ENCODE measurements at regions not wholly inside any gene's neighbourhood (a gene's known extent, or its start where the extent isn't known, plus 50 kb on each side); places are given as distances from the start of the nearest gene placed in this dataset.
A peak's percentile ranks its signal among the peaks of the same experiment; 100 is the strongest.
"Not testable (repeated sequence)": the region's sequence is repeated elsewhere in the genome, so short reads cannot be mapped to it uniquely, and the experiment has no call there.

GRCh38 chr5:91493086-91493485 is 110.0 kb upstream of the ARRDC3 start:
- Histone ChIP-seq H2AFZ (ENCODE audit: low read length, unreplicated experiment) (peak overlapping the region; percentile 34), H3K4me1 (ENCODE audit: control insufficient read depth, insufficient read depth, low read length, unreplicated experiment) (peaks cover 8% of the 10 kb centered on the region), H3K4me3 (ENCODE audit: low read depth, low read length) (0 out of 2 replicates have a peak overlapping the region, but pooled peaks have one; percentile 3), H3K79me2 (ENCODE audit: control insufficient read depth, insufficient read depth, low read length, unreplicated experiment) (no peaks in the 10 kb centered on the region), H3K27me3 (ENCODE audit: insufficient read depth, low read length) (no peaks in the 10 kb centered on the region), H3K27ac (ENCODE audit: low read depth, low read length) (no peak overlapping the region), H3K36me3 (ENCODE audit: insufficient read depth, low read length) (no peaks in the 10 kb centered on the region)

DNA sequence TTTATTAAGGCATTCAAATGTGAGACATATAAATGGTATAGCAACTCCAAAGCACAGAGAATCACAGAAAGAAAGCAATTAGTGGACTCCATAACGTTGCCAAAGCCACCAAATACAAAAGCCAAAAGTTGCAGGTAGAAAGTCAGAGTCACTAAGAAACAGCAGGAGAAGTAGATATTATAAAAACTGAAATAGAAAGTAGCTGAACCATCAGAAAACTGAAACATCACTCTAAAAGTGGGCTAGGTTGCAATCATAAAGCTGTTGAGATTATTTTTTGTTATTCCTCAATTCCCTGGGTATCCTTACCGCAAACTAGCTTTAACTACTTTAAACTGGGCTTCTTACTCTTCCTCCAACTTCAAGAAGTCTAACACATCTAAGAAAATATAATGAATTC is 108.1 kb upstream of the ARRDC3 start:
- peaks cover 16% of the 10 kb centered on the region for H3K4me1 ChIP-seq (ENCODE audit: control insufficient read depth, insufficient read depth, low read length, unreplicated experiment)
- H3K4me3 ChIP-seq (ENCODE audit: low read depth, low read length) = no peak overlapping the region
- H3K36me3 ChIP-seq (ENCODE audit: insufficient read depth, low read length) = no peaks in the 10 kb centered on the region
- no peaks in the 10 kb centered on the region for H3K79me2 ChIP-seq (ENCODE audit: control insufficient read depth, insufficient read depth, low read length, unreplicated experiment)
- no peak overlapping the region for H3K27ac ChIP-seq (ENCODE audit: low read depth, low read length)
- H3K27me3 ChIP-seq (ENCODE audit: insufficient read depth, low read length) = no peaks in the 10 kb centered on the region
- H2AFZ ChIP-seq (ENCODE audit: low read length, unreplicated experiment) = no peak overlapping the region

DNA sequence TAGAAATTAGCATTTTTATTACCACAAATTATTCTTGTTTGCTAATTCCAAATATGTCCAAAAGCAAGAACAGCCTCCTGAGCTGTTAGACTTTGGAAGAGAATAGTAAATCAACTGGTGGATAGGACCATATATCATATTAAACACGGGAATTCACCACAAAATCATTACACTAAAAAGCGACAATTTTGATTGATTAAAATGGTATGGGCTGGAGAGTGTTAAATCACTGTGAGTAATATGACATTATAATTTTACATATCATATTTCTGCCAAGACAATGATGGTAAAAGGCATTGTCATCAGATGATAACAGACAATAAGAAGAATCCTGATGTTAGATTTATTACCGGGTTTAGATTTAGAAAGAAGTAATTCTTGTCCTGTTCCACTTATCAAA is 107.2 kb upstream of the ARRDC3 start:
- no peaks in the 10 kb centered on the region for H3K36me3 ChIP-seq (ENCODE audit: insufficient read depth, low read length)
- no peak overlapping the region for H2AFZ ChIP-seq (ENCODE audit: low read length, unreplicated experiment)
- H3K4me3 ChIP-seq (ENCODE audit: low read depth, low read length) = no peak overlapping the region
- H3K27me3 ChIP-seq (ENCODE audit: insufficient read depth, low read length) = no peaks in the 10 kb centered on the region
- H3K27ac ChIP-seq (ENCODE audit: low read depth, low read length) = no peak overlapping the region
- peaks cover 17% of the 10 kb centered on the region for H3K4me1 ChIP-seq (ENCODE audit: control insufficient read depth, insufficient read depth, low read length, unreplicated experiment)
- H3K79me2 ChIP-seq (ENCODE audit: control insufficient read depth, insufficient read depth, low read length, unreplicated experiment) = no peaks in the 10 kb centered on the region

GRCh38 chr5:91487420-91487819 is 104.3 kb upstream of the ARRDC3 start:
- H3K36me3 ChIP-seq (ENCODE audit: insufficient read depth, low read length) = no peaks in the 10 kb centered on the region
- peaks cover 19% of the 10 kb centered on the region for H3K4me1 ChIP-seq (ENCODE audit: control insufficient read depth, insufficient read depth, low read length, unreplicated experiment)
- H3K4me3 ChIP-seq (ENCODE audit: low read depth, low read length) = no peak overlapping the region
- no peak overlapping the region for H2AFZ ChIP-seq (ENCODE audit: low read length, unreplicated experiment)
- H3K27ac ChIP-seq (ENCODE audit: low read depth, low read length) = no peak overlapping the region
- H3K27me3 ChIP-seq (ENCODE audit: insufficient read depth, low read length) = no peaks in the 10 kb centered on the region
- no peaks in the 10 kb centered on the region for H3K79me2 ChIP-seq (ENCODE audit: control insufficient read depth, insufficient read depth, low read length, unreplicated experiment)

- H2AFZ ChIP-seq (ENCODE audit: low read length, unreplicated experiment) = no peak overlapping the region
- H3K36me3 ChIP-seq (ENCODE audit: insufficient read depth, low read length) = no peaks in the 10 kb centered on the region
- peaks cover 19% of the 10 kb centered on the region for H3K4me1 ChIP-seq (ENCODE audit: control insufficient read depth, insufficient read depth, low read length, unreplicated experiment)
- peak overlapping the region; percentile 5; the same call in 1 of the 2 replicates for H3K27ac ChIP-seq (ENCODE audit: low read depth, low read length)
- H3K4me3 ChIP-seq (ENCODE audit: low read depth, low read length) = no peak overlapping the region
- no peaks in the 10 kb centered on the region for H3K79me2 ChIP-seq (ENCODE audit: control insufficient read depth, insufficient read depth, low read length, unreplicated experiment)
- no peaks in the 10 kb centered on the region for H3K27me3 ChIP-seq (ENCODE audit: insufficient read depth, low read length)
Measured at GRCh38 chr5:91486638-91487037, 103.5 kb upstream of the ARRDC3 start.

- H3K27ac ChIP-seq (ENCODE audit: low read depth, low read length) = no peak overlapping the region
- no peaks in the 10 kb centered on the region for H3K79me2 ChIP-seq (ENCODE audit: control insufficient read depth, insufficient read depth, low read length, unreplicated experiment)
- H3K4me3 ChIP-seq (ENCODE audit: low read depth, low read length) = no peak overlapping the region
- no peaks in the 10 kb centered on the region for H3K27me3 ChIP-seq (ENCODE audit: insufficient read depth, low read length)
- peaks cover 19% of the 10 kb centered on the region for H3K4me1 ChIP-seq (ENCODE audit: control insufficient read depth, insufficient read depth, low read length, unreplicated experiment)
- H3K36me3 ChIP-seq (ENCODE audit: insufficient read depth, low read length) = no peaks in the 10 kb centered on the region
- H2AFZ ChIP-seq (ENCODE audit: low read length, unreplicated experiment) = no peak overlapping the region
Measured at GRCh38 chr5:91484662-91485061, 101.5 kb upstream of the ARRDC3 start.

GRCh38 chr5:91479376-91479775 is 96.3 kb upstream of the ARRDC3 start:
- H3K27ac ChIP-seq (ENCODE audit: low read depth, low read length); H3K36me3 ChIP-seq (ENCODE audit: insufficient read depth, low read length); H3K27me3 ChIP-seq (ENCODE audit: insufficient read depth, low read length); H3K79me2 ChIP-seq (ENCODE audit: control insufficient read depth, insufficient read depth, low read length, unreplicated experiment); H3K4me1 ChIP-seq (ENCODE audit: control insufficient read depth, insufficient read depth, low read length, unreplicated experiment): not testable (repeated sequence)
- Histone ChIP-seq H2AFZ (ENCODE audit: low read length, unreplicated experiment) (peak overlapping the region; percentile 87), H3K4me3 (ENCODE audit: low read depth, low read length) (0 out of 2 replicates have a peak overlapping the region, but pooled peaks have one; percentile 1)

GRCh38 chr5:91478096-91478495 is 95.0 kb upstream of the ARRDC3 start:
- Histone ChIP-seq H3K27ac (ENCODE audit: low read depth, low read length) (no peak overlapping the region), H3K36me3 (ENCODE audit: insufficient read depth, low read length) (no peaks in the 10 kb centered on the region), H3K4me3 (ENCODE audit: low read depth, low read length) (no peak overlapping the region), H2AFZ (ENCODE audit: low read length, unreplicated experiment) (no peak overlapping the region), H3K4me1 (ENCODE audit: control insufficient read depth, insufficient read depth, low read length, unreplicated experiment) (no peaks in the 10 kb centered on the region), H3K79me2 (ENCODE audit: control insufficient read depth, insufficient read depth, low read length, unreplicated experiment) (no peaks in the 10 kb centered on the region), H3K27me3 (ENCODE audit: insufficient read depth, low read length) (no peaks in the 10 kb centered on the region)

DNA sequence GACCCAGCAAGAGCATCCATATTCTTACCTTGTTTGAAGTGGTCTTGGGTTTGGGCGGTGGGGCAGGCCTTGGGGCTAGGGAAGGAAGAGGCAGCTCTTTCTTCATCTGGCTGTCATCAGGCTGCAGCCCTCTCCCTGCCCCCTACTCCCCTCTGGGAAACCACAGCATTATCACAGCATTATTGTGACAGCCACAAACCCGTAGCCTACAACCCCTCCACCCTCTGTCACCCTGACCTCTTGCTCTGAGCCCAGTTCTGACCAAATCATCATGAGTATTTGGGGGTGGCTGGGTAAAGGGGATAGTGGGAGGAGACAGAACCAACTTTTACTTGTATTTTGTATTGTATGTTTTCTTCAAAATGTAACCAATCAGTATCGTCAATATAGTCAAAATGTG is 94.3 kb upstream of the ARRDC3 start:
- Histone ChIP-seq H3K4me3 (ENCODE audit: low read depth, low read length) (no peak overlapping the region), H3K4me1 (ENCODE audit: control insufficient read depth, insufficient read depth, low read length, unreplicated experiment) (no peaks in the 10 kb centered on the region), H3K27ac (ENCODE audit: low read depth, low read length) (no peak overlapping the region), H3K27me3 (ENCODE audit: insufficient read depth, low read length) (no peaks in the 10 kb centered on the region), H2AFZ (ENCODE audit: low read length, unreplicated experiment) (no peak overlapping the region), H3K79me2 (ENCODE audit: control insufficient read depth, insufficient read depth, low read length, unreplicated experiment) (no peaks in the 10 kb centered on the region), H3K36me3 (ENCODE audit: insufficient read depth, low read length) (no peaks in the 10 kb centered on the region)

GRCh38 chr5:91474201-91474600 is 91.1 kb upstream of the ARRDC3 start:
- Histone ChIP-seq H3K36me3 (ENCODE audit: insufficient read depth, low read length) (no peaks in the 10 kb centered on the region), H3K79me2 (ENCODE audit: control insufficient read depth, insufficient read depth, low read length, unreplicated experiment) (no peaks in the 10 kb centered on the region), H3K4me3 (ENCODE audit: low read depth, low read length) (no peak overlapping the region), H3K27me3 (ENCODE audit: insufficient read depth, low read length) (no peaks in the 10 kb centered on the region), H2AFZ (ENCODE audit: low read length, unreplicated experiment) (no peak overlapping the region), H3K27ac (ENCODE audit: low read depth, low read length) (no peak overlapping the region), H3K4me1 (ENCODE audit: control insufficient read depth, insufficient read depth, low read length, unreplicated experiment) (peaks cover 6% of the 10 kb centered on the region)

GRCh38 chr5:91472631-91473030 is 89.5 kb upstream of the ARRDC3 start:
- H3K4me1 ChIP-seq (ENCODE audit: control insufficient read depth, insufficient read depth, low read length, unreplicated experiment) = peaks cover 10% of the 10 kb centered on the region
- no peak overlapping the region for H3K27ac ChIP-seq (ENCODE audit: low read depth, low read length)
- H2AFZ ChIP-seq (ENCODE audit: low read length, unreplicated experiment) = no peak overlapping the region

More at GRCh38 chr5:91472631-91473030, 89.5 kb upstream of the ARRDC3 start:
- H3K4me3 ChIP-seq (ENCODE audit: low read depth, low read length) = no peak overlapping the region
- no peaks in the 10 kb centered on the region for H3K79me2 ChIP-seq (ENCODE audit: control insufficient read depth, insufficient read depth, low read length, unreplicated experiment)
- no peaks in the 10 kb centered on the region for H3K36me3 ChIP-seq (ENCODE audit: insufficient read depth, low read length)
- H3K27me3 ChIP-seq (ENCODE audit: insufficient read depth, low read length) = no peaks in the 10 kb centered on the region
